Heart left ventricle (tissue), 16 donors: ENCODE measurements at regions not wholly inside any gene's neighbourhood (a gene's known extent, or its start where the extent isn't known, plus 50 kb on each side); places are given as distances from the start of the nearest gene placed in this dataset.
"Not testable (repeated sequence)": the region's sequence is repeated elsewhere in the genome, so short reads cannot be mapped to it uniquely, and the experiment has no call there.

Experiments
- ATAC-seq, 4 donors: fragments of 200-7000 bp; cut with Tn5 transposase; one replicate each; pipeline ENCODE4 v1.9.1; 2020 to 2022; ENCODE audit warnings: moderate library complexity in 4 of 4, mild to moderate bottlenecking in 3 of 4, moderate number of reproducible peaks in 1 of 4
- DNase-seq, 5 donors: peaks; one replicate each; pipeline ENCODE4 v3.0.0-alpha.2; 2020
- H3K27ac ChIP-seq, 12 donors: fragments of 200-600 bp; sonication (generic) in 4 of 12; one replicate each; pipeline versions ENCODE4 v1.5.0 to v1.8.0; 2016 to 2022; ENCODE audit warnings: mild to moderate bottlenecking in 2 of 12
- H3K27me3 ChIP-seq, 9 donors: fragments of 200-600 bp; sonication (generic) in 2 of 9; one replicate each; pipeline versions ENCODE4 v1.5.1 to v1.8.0; 2016 to 2022; ENCODE audit warnings: mild to moderate bottlenecking in 3 of 9
- H3K36me3 ChIP-seq, 9 donors: fragments of 200-600 bp; sonication (generic) in 2 of 9; one replicate each; pipeline versions ENCODE4 v1.5.0 to v1.8.0; 2018 to 2022; ENCODE audit warnings: mild to moderate bottlenecking in 2 of 9
- H3K4me1 ChIP-seq, 12 donors: fragments of 200-600 bp; sonication (generic) in 4 of 12; one replicate each; pipeline versions ENCODE4 v1.5.0 to v1.8.0; 2016 to 2022; ENCODE audit warnings: mild to moderate bottlenecking in 3 of 12
- H3K4me3 ChIP-seq, 12 donors: fragments of 200-600 bp; sonication (generic) in 4 of 12; one replicate each; pipeline versions ENCODE4 v1.5.0 to v1.8.0; 2017 to 2022; ENCODE audit warnings: mild to moderate bottlenecking in 9 of 12, moderate library complexity in 4 of 12
- H3K9me3 ChIP-seq, 12 donors: fragments of 200-600 bp; sonication (generic) in 4 of 12; one replicate each; pipeline versions ENCODE4 v1.5.0 to v1.8.0; 2016 to 2022; ENCODE audit warnings: mild to moderate bottlenecking in 1 of 12
- WGBS, 4 donors: extraction: QIAGEN DNeasy Blood & Tissue Kit in 2 of 4; methylation state at CpG; one replicate each; pipeline versions ENCODE4 v1.1.5 to v1.1.7; 2013 to 2018; 5-methylcytosine and 5-hydroxymethylcytosine counted together
- intact Hi-C, 10 donors: fragments of 100-400 bp; cut with DNase I; formaldehyde crosslinking; loops; one replicate each; pipeline versions ENCODE4 v1.11.1 to v1.14.2; 2022
- donor health status: ischemic (EF 13 %, LVEDD 7.1; RV severe dilation, severe dysfunction).
- donor health status: healthy with polysubstance abuse.
- donor health status: DM: no; HTN: yes; CAD: no.
- donor health status: DM: no; HTN: no; CAD: no.
- donor health status: ischemic (EF 25% LVEDD 6.9; RV normal size, moderate dysfunction).
- donor health status: ischemic (EF 25% LVEDD 5.7; RV mildly dilated, moderate dysfunction).
- donor health status: healthy.
- donor health status: DM: yes; HTN: yes; CAD: no.
- donor health status: ischemic (EF 35%, LVEDD 5.7; RV mildly dilated, moderate dysfunction).
- donor health status: nonischemic (EF 11% LVEDD 7.7; RV severe dilation, severe dysfunction).
- donor health status: DM: yes; HTN: yes; CAD: no.
- donor health status: PGD.
- donor health status: ischemic (EF 29% LVEDD 5.4; RV normal size, mild dysfunction).
- donor health status: nonischemic (EF 23%, LVEDD 6.1; RV moderate dilation, normal function).

DNA sequence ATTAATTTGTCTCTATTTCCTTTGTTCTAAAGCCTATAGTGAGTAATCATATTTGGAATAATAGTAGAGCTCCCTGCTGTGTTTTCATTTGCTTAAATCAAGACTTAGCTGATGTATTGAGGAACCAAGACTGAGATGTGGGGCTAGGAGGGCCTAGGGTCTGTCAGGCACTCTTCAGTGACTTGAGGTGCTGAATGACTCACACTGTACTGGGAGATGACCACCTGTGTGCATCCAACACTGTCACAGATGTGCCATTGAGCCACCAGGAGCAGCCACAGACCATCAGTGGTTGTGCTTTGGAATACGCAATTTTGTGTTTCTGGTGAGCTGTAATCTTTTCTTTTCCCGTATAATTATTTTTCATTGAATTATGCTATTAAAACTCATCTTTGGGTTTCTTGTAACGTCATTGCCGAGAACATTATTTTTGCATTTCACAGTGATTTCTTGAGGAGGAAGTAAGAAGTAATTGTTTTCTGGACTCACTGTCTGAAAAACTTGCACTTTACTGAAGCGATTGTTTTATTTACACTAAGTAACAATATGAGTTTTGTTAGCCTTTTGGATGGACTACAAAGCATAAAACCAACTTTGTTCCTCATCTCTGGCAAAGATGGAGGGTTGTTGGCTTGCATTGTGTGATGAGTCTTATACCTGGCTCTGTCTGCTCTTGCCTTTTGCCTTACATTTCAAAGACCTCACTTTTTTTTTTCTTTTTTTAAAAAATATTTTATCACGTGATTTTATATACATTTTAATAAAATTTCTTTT lies 872.2 kb upstream of the TPTE start:
- H3K27ac ChIP-seq, H3K4me3 ChIP-seq, H3K27me3 ChIP-seq, H3K36me3 ChIP-seq, DNase-seq, ATAC-seq, H3K4me1 ChIP-seq, intact Hi-C loops: not testable (repeated sequence)
- 58 to 62% (median 60%) methylated on average over 6 of the region's 6 CpGs for WGBS, 4 donors
- H3K9me3 ChIP-seq, result peaks cover 0 to 44% (median 0%) of the 10 kb centered on the region in 12 donors

DNA sequence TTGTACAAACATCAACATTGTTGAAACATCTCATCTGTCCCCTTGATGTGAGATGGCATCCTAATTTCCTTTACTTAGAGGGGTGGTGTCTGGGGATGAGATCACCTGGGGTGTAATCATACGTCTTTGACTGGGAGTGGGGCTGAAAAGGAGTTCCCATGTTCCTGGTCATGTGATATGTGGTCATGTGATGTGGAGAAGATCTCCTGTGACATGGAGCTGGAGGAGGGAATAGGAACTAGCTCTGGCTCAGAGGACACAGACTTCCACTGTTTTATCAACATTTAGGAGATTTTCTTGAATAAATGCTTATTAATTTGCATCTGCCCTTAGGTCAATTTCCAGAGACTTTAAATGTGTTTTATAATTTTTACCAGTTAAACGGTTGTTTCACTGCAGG lies 868.6 kb upstream of the TPTE start:
- H3K36me3 ChIP-seq, H3K4me3 ChIP-seq, intact Hi-C loops, ATAC-seq, H3K27me3 ChIP-seq, DNase-seq, H3K4me1 ChIP-seq, H3K27ac ChIP-seq: not testable (repeated sequence)
- 30 to 38% (median 35%) methylated on average over 2 of the region's 2 CpGs for WGBS, 4 donors
- peaks cover 0 to 52% (median 0%) of the 10 kb centered on the region in 12 donors for H3K9me3 ChIP-seq

DNA sequence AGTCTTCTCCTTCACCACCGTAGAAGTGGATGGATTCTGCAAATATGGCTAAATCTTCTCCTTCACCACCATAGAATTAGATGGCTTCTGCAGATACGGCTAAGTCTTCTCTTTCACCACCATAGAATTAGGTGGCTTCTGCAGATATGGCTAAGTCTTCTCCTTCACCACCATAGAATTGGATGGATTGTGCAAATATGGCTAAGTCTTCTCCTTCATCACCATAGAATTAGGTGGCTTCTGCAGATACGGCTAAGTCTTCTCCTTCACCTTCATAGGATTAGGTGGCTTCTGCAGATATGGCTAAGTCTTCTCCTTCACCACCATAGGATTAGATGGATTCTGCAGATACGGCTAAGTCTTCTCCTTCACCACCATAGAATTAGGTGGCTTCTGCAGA lies 866.2 kb upstream of the TPTE start:
- not testable (repeated sequence) for ATAC-seq

DNA sequence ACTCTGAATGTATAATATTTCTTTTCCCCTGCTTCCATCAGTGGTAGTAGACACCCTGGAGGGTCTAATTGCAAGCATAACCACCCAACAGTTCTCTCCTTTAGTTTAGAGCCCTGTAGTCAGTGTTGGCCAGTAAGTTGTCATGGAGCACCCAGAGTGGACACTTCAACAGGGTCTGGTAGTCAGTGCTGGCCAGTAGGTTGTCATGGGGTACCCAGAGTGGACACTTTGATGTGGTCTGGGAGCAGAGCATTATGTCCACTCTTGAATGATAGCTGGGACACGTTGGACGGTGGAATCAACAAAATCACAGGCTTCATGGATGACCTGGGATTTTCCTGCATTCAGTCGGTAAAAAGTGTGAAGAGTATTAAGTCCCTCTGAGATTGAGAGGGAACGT lies 864.9 kb upstream of the TPTE start:
- H3K36me3 ChIP-seq, DNase-seq, H3K4me3 ChIP-seq, H3K27me3 ChIP-seq, H3K27ac ChIP-seq, H3K4me1 ChIP-seq, intact Hi-C loops: not testable (repeated sequence)
- ATAC-seq, result peak in 2 of 4 donors; percentile 12 to 48
- peaks cover 0 to 33% (median 0%) of the 10 kb centered on the region in 12 donors for H3K9me3 ChIP-seq
- WGBS, 4 donors, result 63 to 72% (median 70%) methylated on average over 4 of the region's 4 CpGs

More for the DNA sequence above, 866.2 kb upstream of the TPTE start:
- H3K27ac ChIP-seq, H3K4me3 ChIP-seq, intact Hi-C loops, H3K36me3 ChIP-seq, H3K27me3 ChIP-seq, H3K4me1 ChIP-seq, DNase-seq: not testable (repeated sequence)
- WGBS, 4 donors, result 82 to 86% (median 85%) methylated on average over 4 of the region's 4 CpGs
- peaks cover 0 to 33% (median 0%) of the 10 kb centered on the region in 12 donors for H3K9me3 ChIP-seq

DNA sequence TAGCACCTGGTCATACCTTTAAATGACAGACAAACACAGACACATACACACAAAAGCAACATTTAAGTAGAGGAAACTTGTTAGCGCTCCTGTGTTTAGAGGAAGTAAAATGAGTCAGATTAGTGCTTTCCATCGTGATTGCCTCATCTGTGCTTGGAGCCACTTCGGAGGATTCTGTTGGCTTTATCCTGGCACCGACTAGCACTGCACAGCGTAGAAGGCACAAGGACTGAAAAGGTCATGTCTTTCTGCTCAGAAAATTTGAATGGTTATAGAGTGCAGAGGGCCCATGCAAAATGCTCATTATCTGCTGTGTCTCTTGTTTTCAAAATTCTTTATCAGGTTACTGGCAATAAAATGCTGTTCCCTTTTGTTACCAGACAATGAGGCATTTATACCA lies 863.6 kb upstream of the TPTE start:
- intact Hi-C loops, H3K27ac ChIP-seq, DNase-seq, H3K27me3 ChIP-seq, H3K36me3 ChIP-seq, H3K4me3 ChIP-seq, H3K4me1 ChIP-seq: not testable (repeated sequence)
- 49 to 58% (median 56%) methylated on average over 5 of the region's 5 CpGs for WGBS, 4 donors
- peak in 2 of 4 donors; percentile 37 to 56 for ATAC-seq
- peaks cover 0 to 24% (median 0%) of the 10 kb centered on the region in 12 donors for H3K9me3 ChIP-seq

DNA sequence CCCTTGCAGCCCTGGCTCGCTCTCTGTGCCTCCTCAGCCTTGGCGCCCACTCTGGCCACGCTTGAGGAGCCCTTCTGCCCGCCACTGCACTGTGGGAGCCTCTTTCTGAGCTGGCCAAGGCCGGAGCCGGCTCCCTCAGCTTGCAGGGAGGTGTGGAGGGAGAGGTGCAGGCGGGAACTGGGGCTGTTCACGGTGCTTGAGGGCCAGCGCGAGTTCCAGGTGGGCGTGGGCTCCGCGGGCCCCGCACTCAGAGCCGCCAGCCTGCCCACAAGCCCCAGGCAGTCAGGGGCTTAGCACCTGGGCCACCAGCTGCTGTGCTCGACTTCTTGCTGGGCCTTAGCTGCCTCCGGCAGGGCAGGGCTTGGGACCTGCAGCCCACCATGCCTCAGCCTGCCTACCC lies 861.5 kb upstream of the TPTE start:
- H3K4me3 ChIP-seq, H3K27ac ChIP-seq, H3K4me1 ChIP-seq, intact Hi-C loops, DNase-seq, ATAC-seq, H3K27me3 ChIP-seq, H3K36me3 ChIP-seq: not testable (repeated sequence)
- peaks cover 0 to 14% (median 0%) of the 10 kb centered on the region in 12 donors for H3K9me3 ChIP-seq
- 70 to 73% methylated on average over 10 to 11 of the region's 17 CpGs; no CpG with 5 or more reads in 2 of the 4 donors for WGBS, 4 donors

DNA sequence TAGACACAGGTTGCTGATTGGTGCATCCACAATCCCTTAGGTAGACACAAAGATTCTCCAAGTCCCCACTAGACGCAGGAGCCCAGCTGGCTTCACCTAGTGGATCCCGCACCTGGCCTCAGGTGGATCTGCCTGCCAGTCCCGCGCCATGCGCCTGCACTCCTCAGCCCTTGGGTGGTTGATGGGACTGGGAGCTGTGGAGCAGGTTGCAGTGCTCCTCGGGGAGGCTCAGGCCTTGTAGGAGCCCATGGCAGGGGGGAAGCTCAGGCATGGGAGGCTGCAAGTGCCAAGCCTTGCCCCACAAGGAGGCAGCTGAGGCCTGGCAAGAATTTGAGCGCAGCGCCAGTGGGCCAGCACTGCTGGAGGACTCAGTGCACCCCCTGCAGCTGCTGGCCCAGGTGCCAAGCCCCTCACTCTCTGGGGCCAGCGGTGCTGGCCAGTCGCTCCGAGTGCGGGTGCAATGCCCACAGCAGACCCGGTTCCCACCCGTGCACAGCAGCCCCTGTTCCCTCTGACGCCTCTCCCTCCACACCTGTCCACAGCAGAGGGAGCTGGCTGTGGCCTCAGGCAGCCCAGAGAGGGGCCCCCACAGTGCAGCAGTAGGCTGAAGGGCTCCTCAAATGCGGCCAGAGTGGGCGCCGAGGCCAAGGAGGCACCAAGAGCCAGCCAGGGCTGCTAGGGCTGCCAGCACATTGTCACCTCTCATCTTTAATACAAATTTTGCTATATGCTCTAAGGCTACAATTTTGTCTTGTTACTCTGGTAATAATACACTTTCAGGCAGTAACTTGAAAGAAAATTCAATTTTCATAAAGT lies 857.3 kb upstream of the TPTE start:
- H3K9me3 ChIP-seq, H3K4me1 ChIP-seq, H3K27ac ChIP-seq, intact Hi-C loops, H3K36me3 ChIP-seq, H3K27me3 ChIP-seq, H3K4me3 ChIP-seq: not testable (repeated sequence)
- DNase-seq (peak in 1 of 5 donors; percentile 62), ATAC-seq (peak in 1 of 4 donors; percentile 39)
- WGBS, 4 donors, result 82 to 84% methylated on average over 12 to 13 of the region's 18 CpGs; no CpG with 5 or more reads in 2 of the 4 donors

DNA sequence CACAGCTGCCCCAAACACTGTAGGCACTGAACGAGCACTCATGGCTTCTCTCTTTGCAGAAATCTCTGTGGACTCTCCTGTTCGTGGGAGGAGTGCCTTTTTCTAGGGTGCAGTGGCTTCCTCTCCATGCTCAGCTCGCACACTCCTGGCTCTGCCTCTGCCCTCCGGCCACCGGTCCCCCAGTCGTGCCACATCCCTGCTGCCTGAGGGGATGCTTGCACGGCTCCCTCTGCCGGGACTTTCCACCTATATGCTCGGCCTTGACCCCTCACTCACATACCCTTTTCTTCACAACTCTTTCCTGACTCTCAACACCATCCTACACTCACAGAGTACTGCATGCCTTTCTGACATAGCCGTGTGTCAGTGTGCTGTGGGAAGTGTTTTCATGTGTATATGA lies 845.6 kb upstream of the TPTE start:
- H3K36me3 ChIP-seq, intact Hi-C loops, DNase-seq, H3K4me3 ChIP-seq, H3K4me1 ChIP-seq, H3K27ac ChIP-seq, H3K27me3 ChIP-seq, ATAC-seq, H3K9me3 ChIP-seq: not testable (repeated sequence)
- 74 to 81% (median 78%) methylated on average over 7 to 8 of the region's 10 CpGs for WGBS, 4 donors

DNA sequence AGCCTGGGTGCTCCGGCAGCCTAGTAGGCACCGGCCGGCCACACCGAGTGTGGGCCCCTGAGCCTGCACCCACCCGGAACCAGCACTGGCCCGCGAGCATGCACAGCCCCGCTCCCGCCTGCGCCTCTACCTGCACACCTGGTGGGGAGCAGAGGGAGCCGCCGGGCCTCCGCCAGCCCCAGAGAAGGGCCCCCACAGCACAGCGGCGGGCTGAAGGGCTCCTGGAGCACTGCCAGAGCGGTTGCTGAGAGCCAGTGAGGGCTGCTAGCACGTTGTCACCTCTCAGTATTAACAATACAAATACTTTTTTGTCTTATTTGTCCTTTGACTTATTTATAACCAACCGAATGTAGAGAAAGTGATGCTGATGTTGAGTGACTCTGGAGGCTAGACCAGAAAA lies 842.4 kb upstream of the TPTE start:
- H3K27ac ChIP-seq, H3K4me3 ChIP-seq, H3K27me3 ChIP-seq, ATAC-seq, DNase-seq, intact Hi-C loops, H3K36me3 ChIP-seq, H3K9me3 ChIP-seq, H3K4me1 ChIP-seq: not testable (repeated sequence)
- 56 to 65% methylated on average over 5 to 7 of the region's 18 CpGs; no CpG with 5 or more reads in 2 of the 4 donors for WGBS, 4 donors

DNA sequence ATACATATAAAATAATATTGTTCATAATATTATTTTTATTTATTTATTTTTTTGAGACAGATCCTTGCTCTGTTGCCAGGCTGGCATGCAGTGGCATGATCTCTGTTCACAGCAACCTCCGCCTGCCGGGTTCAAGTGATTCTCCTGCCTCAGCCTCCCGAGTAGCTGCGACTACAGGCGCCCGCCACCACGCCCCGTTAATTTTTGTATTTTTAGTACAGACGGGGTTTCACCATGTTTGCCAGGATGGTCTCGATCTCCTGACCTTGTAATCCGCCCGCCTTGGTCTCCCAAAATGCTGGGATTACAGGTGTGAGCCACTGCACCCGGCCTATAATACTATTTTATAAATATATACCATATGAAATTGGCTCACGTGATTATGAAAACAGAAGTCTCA lies 832.4 kb upstream of the TPTE start:
- H3K27ac ChIP-seq, H3K36me3 ChIP-seq, DNase-seq, ATAC-seq, H3K4me3 ChIP-seq, H3K4me1 ChIP-seq, H3K27me3 ChIP-seq, H3K9me3 ChIP-seq, intact Hi-C loops: not testable (repeated sequence)
- 73 to 79% (median 79%) methylated on average over 3 to 12 of the region's 14 CpGs; no CpG with 5 or more reads in 1 of the 4 donors for WGBS, 4 donors

DNA sequence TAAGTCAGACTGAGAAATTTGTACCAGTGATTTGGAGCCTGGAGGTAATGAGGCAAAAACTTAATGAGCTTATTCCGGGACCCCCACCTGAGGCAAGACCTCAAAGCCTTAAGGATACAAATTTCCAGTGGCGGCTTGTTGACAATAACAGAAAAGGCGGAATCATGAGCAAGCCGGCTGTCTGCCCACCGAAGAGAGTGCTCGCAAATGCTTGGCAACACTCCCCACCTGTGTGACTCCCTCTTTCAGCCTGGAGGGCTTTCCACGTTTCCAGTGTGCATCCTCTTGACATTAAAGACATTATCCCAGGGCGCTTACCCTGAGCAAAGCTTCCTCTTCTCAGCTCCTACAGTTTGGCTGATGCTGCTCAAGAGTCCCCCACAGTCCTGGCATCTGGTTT lies 830.4 kb upstream of the TPTE start:
- WGBS, 4 donors, result 68 to 73% (median 71%) methylated on average over 6 to 7 of the region's 8 CpGs; no CpG with 5 or more reads in 1 of the 4 donors
- not testable (repeated sequence) for H3K27ac ChIP-seq
- DNase-seq, result peak in 1 of 5 donors; percentile 17

More for the DNA sequence above, 830.4 kb upstream of the TPTE start:
- ATAC-seq, H3K9me3 ChIP-seq, intact Hi-C loops, H3K27me3 ChIP-seq, H3K4me1 ChIP-seq, H3K36me3 ChIP-seq, H3K4me3 ChIP-seq: not testable (repeated sequence)
